Psoas muscle (tissue), 7 donors: ENCODE measurements at regions not wholly inside any gene's neighbourhood (a gene's known extent, or its start where the extent isn't known, plus 50 kb on each side); places are given as distances from the start of the nearest gene placed in this dataset.

Experiments used
- ATAC-seq, 4 donors: fragments of 200-7000 bp; cut with Tn5 transposase; one replicate each; pipeline ENCODE4 v1.9.1; 2020; ENCODE audit warnings: moderate library complexity in 3 of 4, mild to moderate bottlenecking in 2 of 4
- DNase-seq, 2 donors: peaks; one replicate each; pipeline ENCODE4 v3.0.0-alpha.2; 2020
- H3K27ac ChIP-seq: fragments of 200-600 bp; one replicate; pipeline ENCODE4 v1.8.0; 2022
- H3K27me3 ChIP-seq, 3 donors: fragments of 200-600 bp in 1 of 3; one replicate each; pipeline versions ENCODE4 v1.6.1 to v1.8.0; 2013 to 2022; ENCODE audit warnings: low read length in 2 of 3, mild to moderate bottlenecking in 2 of 3, moderate library complexity in 1 of 3; ENCODE audit not compliant: insufficient read depth in 3 of 3
- H3K36me3 ChIP-seq, 2 donors: fragments of 200-600 bp in 1 of 2; one replicate each; pipeline versions ENCODE4 v1.6.1 to v1.8.0; 2013 to 2022; ENCODE audit warnings: low read depth in 1 of 2, mild to moderate bottlenecking in 1 of 2, moderate library complexity in 1 of 2; ENCODE audit not compliant: insufficient read depth in 1 of 2
- H3K4me1 ChIP-seq: fragments of 200-600 bp; one replicate; pipeline ENCODE4 v1.8.0; 2022
- H3K4me3 ChIP-seq: fragments of 200-600 bp; one replicate; pipeline ENCODE4 v1.8.0; 2022; ENCODE audit warnings: mild to moderate bottlenecking
- H3K9me3 ChIP-seq: fragments of 200-600 bp; one replicate; pipeline ENCODE4 v1.8.0; 2022
- WGBS, 3 donors: extraction: QIAGEN DNeasy Blood & Tissue Kit; methylation state at CpG; one replicate each; pipeline versions ENCODE4 v1.1.6 to v1.1.7; 2013; 5-methylcytosine and 5-hydroxymethylcytosine counted together
- intact Hi-C, 2 donors: fragments of 100-400 bp; cut with DNase I; formaldehyde crosslinking; loops; one replicate each; pipeline versions ENCODE4 v1.11.0 to v1.14.2; 2022
- TF ChIP-seq, protein P1 (sequence below): fragments of 200-600 bp; IDR thresholded peaks from one replicate; pipeline ENCODE4 v1.8.0; 2022; ENCODE audit warnings: antibody characterized with exemption
- donor health status: healthy with polysubstance abuse.
- donor health status: DM: no; HTN: no; CAD: no; lungs with moderate emphysema.
- donor health status: Bipolar disorder and iron deficiency.
- donor health status: healthy.
- donor health status: DM: yes; HTN: yes; CAD: no.
- donor health status: DM: no; HTN: no; CAD: no.
- donor health status: DM: yes; HTN: yes; CAD: no.

DNA sequence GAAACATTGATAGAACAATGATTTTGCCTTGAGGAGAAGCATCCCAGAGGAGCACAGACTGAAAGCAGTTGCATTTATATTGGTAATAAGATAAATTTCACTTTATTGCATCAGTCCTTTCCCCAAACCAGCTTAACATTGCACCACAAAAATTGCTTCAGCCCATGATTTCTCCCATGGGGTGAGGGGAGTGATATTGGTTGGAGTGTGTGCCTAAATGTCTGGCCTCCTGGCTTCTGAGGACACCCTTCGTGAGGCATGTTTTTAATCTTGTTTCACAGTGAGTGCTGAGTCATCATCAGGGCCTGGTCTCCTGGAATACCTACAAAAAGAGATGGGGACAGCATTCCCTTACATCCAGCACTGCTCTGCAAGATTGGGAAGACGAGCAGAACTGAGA, 487.9 kb downstream of the C4orf33 start:
- DNase-seq (peak; percentile 23 to 35), ATAC-seq (peak; percentile 30 to 83 (median 69))
- Histone ChIP-seq H3K9me3 (peaks cover 6% of the 10 kb centered on the region), H3K4me1 (no peaks in the 10 kb centered on the region), H3K36me3 (no peaks in the 10 kb centered on the region), H3K27ac (no peak overlapping the region), H3K27me3 (no peaks in the 10 kb centered on the region), H3K4me3 (no peak overlapping the region)
- WGBS, 3 donors, result 24 to 30% (median 24%) methylated on average over 2 of the region's 2 CpGs
- intact Hi-C loops, result no loop called here
- TF ChIP-seq, protein P1, sequence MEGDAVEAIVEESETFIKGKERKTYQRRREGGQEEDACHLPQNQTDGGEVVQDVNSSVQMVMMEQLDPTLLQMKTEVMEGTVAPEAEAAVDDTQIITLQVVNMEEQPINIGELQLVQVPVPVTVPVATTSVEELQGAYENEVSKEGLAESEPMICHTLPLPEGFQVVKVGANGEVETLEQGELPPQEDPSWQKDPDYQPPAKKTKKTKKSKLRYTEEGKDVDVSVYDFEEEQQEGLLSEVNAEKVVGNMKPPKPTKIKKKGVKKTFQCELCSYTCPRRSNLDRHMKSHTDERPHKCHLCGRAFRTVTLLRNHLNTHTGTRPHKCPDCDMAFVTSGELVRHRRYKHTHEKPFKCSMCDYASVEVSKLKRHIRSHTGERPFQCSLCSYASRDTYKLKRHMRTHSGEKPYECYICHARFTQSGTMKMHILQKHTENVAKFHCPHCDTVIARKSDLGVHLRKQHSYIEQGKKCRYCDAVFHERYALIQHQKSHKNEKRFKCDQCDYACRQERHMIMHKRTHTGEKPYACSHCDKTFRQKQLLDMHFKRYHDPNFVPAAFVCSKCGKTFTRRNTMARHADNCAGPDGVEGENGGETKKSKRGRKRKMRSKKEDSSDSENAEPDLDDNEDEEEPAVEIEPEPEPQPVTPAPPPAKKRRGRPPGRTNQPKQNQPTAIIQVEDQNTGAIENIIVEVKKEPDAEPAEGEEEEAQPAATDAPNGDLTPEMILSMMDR, result no peak

DNA sequence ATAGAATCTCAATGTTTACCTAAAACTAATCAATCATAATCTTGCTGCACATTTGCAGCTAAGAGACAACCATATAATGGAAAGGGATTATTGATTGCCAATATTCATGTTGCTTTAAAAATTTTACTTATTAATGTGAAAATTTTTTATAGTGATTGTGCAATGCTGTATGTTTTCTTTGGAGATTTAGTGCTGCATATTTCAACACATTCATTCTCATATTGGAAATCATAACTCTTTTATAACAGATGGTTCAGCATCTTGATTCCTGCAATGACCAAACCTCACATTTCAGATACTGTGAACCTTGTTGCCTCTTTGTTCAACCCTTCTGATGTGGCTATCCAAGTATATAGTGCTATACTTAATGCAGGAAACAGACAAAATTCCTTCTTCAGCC, 502.6 kb downstream of the C4orf33 start:
- Histone ChIP-seq H3K4me1 (no peaks in the 10 kb centered on the region), H3K27ac (no peak overlapping the region), H3K27me3 (no peaks in the 10 kb centered on the region), H3K9me3 (peaks cover 13% of the 10 kb centered on the region), H3K4me3 (no peak overlapping the region), H3K36me3 (no peaks in the 10 kb centered on the region)
- TF ChIP-seq, protein P1, result no peak
- no peak for DNase-seq
- no peak for ATAC-seq
- intact Hi-C loops, result no loop called here

DNA sequence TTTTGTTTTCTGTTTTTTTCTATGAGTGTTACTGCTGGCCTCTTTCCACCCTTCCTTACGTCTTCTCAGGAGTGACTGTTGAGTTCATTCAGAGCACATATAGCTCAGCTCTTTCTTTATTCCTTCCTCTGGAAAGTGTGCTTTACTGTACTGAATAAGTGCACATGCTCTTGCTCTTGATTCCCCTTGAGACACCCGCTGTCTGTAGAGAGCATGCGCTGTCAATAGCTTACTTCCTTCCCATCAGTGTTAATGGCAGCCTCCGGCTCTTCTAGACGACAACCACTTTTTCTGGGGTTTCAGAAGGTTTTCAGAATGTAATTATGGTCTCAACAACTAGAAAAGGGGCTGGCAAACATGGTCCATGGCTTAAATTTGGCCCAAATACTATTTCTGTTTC, 504.9 kb downstream of the C4orf33 start:
- no peaks in the 10 kb centered on the region for H3K36me3 ChIP-seq
- no peak overlapping the region for H3K4me3 ChIP-seq
- WGBS, 3 donors, result 76 to 83% (median 82%) methylated on average over 5 of the region's 5 CpGs
- TF ChIP-seq, protein P1, result no peak
- DNase-seq (no peak), ATAC-seq (no peak)
- H3K9me3 ChIP-seq, result no peaks in the 10 kb centered on the region
- intact Hi-C loops, result no loop called here
- H3K27me3 ChIP-seq, result no peaks in the 10 kb centered on the region
- no peak overlapping the region for H3K27ac ChIP-seq
- no peaks in the 10 kb centered on the region for H3K4me1 ChIP-seq

DNA sequence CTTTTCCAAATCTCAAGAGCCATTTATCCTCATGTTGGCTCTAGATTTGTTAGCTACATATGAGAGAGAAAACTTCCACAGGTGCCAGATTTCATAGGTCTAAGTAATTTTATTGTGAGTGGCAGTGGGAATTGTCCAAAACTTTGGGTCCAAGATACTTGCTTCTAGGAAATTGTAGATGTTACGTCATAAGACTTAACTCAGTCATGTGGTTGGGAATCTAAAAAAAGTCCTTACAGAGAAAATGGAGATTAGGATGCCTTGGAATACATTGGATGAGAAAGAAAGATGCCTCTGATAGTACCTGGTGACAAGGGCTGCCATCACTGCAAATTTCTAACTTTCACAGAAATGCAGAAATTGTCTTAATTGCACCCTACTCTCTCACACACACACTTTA, 506.5 kb downstream of the C4orf33 start:
- ATAC-seq (no peak), DNase-seq (no peak)
- Histone ChIP-seq H3K27me3 (no peaks in the 10 kb centered on the region), H3K4me1 (no peaks in the 10 kb centered on the region), H3K9me3 (no peaks in the 10 kb centered on the region), H3K27ac (no peak overlapping the region), H3K4me3 (no peak overlapping the region), H3K36me3 (no peaks in the 10 kb centered on the region)
- 93 to 100% (median 97%) methylated on average over 1 of the region's 1 CpG for WGBS, 3 donors
- TF ChIP-seq, protein P1, result no peak
- intact Hi-C loops, result no loop called here

DNA sequence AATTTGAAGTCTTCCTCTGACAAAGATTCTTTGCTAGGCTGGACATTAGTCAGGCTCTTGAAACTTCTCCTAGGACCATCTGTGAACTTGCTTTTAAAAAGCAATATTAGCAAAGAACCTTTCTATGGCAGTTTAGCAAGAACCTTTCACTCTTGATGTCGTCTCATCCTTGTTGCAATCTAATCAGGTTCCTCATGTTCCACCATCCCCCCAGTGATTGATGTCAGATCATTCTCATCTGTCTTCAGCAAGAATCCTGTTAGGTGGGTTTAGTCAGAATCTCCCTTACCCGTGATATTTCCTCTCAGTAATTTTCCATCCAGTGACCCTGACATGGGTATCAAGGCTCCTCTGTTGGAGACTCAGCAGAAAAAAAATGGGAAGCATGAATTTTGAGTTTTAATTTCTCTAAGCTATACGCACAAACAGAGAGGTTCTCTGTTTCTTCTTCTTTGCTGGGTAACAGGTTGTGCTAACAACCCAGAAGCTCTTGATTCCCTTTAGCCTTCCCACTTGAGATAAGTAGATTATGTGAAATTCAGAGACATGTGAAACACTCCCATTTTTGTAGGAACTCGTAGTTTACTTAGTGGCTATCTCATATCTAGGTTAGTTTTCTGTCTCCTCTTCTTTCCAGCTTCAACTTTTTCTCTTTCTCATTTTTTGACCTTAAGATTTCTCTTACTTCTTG, 507.4 kb downstream of the C4orf33 start:
- Histone ChIP-seq H3K36me3 (no peaks in the 10 kb centered on the region), H3K27me3 (no peaks in the 10 kb centered on the region), H3K9me3 (no peaks in the 10 kb centered on the region), H3K4me3 (no peak overlapping the region), H3K4me1 (no peaks in the 10 kb centered on the region), H3K27ac (no peak overlapping the region)
- no peak for ATAC-seq
- intact Hi-C loops, result no loop called here
- no peak for DNase-seq
- TF ChIP-seq, protein P1, result no peak
- WGBS, 3 donors, result 81 to 84% (median 82%) methylated on average over 4 of the region's 4 CpGs
